Stromal cell of bone marrow (primary cell): ENCODE measurements at regions not wholly inside any gene's neighbourhood (a gene's known extent, or its start where the extent isn't known, plus 50 kb on each side); places are given as distances from the start of the nearest gene placed in this dataset.
"Not testable (repeated sequence)": the region's sequence is repeated elsewhere in the genome, so short reads cannot be mapped to it uniquely, and the experiment has no call there.

Source experiments
- DNase-seq: peaks from one replicate; pipeline ENCODE4 v3.0.0-alpha.2; 2012; ENCODE audit warnings: low read depth

GRCh38 chr10:108684431-108684830, 1238.9 kb downstream of the XPNPEP1 start:
- no peak for DNase-seq

- DNase-seq: no peak
These were observed 1249.6 kb downstream of the XPNPEP1 start for GRCh38 chr10:108673741-108674140.

- DNase-seq: no peak
These were observed 1259.7 kb downstream of the XPNPEP1 start for GRCh38 chr10:108663587-108663986.

GRCh38 chr10:108662975-108663374, 1260.3 kb downstream of the XPNPEP1 start:
- no peak for DNase-seq

DNA sequence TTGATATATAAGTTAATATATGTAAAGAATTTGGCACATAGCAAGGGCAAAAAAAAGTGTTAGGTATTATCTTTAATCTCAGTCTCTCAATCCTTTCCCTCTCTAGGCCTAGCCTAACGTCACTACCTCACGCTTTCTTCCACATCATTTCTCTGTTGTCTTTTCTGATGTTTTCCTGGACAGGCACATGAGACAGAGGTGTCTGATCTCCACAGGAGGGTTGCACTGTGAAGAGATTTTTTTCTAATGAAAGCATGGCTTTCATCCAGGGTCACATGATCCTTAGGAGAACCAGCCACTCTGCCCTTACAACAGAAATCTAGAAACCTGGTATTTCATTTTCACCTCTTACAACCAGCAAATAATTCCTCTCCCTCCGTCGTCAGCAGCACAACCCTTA, 1268.3 kb downstream of the XPNPEP1 start:
- DNase-seq: no peak

- DNase-seq: no peak
These were observed 1269.8 kb downstream of the XPNPEP1 start for GRCh38 chr10:108653531-108653930.

DNA sequence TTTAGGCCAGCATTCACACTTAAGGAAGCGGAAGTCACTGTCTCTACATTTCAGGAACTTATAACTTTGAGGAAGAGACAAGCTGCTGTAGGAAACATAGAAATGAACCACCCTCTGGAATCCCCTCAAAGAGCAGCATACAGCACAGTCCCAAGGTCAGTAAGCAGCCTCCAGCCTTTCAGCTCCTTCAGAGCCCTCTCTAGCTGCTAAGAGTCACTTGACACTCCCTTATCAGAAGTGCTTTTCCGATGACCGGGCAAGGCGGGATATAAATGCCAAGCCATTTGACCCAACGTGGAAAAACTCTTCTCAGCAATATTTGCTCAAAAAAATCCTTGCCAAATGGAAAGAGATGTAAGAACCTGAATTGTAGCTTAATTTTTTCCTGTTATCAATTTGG, 1284.3 kb downstream of the XPNPEP1 start:
- no peak for DNase-seq

DNA sequence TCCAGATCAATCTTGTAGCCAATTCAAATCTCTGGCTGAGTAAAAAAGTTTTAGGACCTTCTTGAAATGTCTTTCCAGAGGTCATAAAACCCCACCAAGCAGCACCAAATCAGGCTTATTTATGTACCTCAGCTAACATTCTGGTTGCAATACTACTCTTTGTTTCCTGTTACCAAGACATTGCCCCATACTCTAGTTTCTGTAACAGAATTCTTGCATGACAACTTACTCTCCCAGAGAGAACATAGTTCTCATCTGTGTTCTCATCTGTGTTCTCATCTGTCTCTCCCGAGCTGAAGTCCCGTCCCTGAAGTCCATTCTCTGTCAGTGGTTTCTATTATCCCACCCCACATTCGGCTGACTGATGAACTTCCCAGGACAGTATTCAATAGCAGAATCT, 1285.1 kb downstream of the XPNPEP1 start:
- no peak for DNase-seq

- DNase-seq: no peak
These were observed 1290.3 kb downstream of the XPNPEP1 start for GRCh38 chr10:108633046-108633445.

DNA sequence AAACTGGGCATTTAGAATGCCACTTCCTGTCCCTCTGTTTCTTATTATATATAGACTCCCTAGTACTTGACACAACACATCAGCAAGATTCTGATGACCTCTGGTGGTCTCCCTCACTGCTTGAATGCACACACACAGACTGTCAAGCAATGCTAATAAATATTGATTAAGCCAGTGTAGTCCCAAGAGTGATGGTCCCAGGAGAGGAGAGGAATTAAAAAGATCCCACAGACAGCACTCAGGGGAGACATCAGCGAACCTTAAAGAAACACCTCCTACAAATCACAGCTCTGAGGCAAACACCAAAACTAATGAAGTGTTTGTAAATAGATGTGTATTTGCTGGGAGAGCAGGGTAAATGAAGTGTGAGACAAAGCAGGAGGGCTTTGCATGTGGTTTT, 1291.2 kb downstream of the XPNPEP1 start:
- DNase-seq: no peak

DNA sequence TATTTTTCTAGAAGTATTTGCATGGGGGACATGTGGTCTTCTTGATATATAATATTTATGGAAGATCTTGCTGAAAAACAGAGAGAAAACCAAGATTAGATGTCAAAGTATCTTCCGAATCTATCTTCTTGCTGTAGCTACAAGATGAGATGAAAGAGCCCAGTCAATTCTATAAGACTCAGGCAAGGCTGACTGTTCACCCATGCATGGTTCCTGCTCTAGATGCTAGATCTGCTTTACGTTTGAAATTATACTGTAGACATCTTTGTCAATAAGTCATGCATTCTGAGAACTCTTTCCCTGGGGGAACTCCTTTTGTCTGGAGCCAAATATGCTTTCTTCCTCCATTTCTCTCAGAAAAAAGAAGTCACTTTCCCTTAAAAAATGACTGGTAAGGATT, 1292.0 kb downstream of the XPNPEP1 start:
- no peak for DNase-seq

GRCh38 chr10:108629834-108630233, 1293.5 kb downstream of the XPNPEP1 start:
- peak; percentile 7 for DNase-seq

- no peak for DNase-seq
These were observed 1299.3 kb downstream of the XPNPEP1 start for GRCh38 chr10:108624052-108624451.

DNA sequence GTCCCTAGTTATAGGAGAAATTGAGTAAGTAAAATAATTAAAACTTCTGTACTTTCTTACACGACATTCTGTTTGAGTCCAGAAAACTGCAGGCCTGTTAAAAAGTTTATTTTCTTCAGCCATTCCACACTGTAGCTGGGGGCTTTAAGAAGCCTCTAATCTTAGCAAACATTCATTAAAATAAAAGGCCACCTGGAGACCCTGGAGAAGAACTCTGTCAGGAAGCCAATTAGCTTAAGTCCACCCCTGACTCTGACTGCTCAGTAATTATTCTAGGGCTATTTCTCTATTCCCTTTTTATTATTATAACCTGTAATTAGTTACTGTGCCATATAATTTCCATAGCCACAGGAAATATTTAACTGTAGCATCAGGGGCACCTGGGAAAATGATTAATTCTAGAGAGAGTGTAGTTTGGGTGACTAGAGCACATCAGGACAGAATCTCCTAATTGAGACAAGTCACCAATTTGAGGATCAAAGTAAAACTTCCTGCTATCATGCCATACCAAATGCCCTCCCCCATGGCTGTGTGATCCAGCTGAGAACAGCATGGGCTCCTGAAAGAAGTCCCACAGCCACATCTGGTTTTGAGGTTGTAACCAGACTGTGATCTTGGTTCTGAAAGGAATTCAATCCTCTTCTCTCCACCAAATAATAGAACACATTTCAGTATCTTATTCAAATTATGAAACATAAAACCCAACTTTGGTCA, 1302.3 kb downstream of the XPNPEP1 start:
- no peak for DNase-seq

GRCh38 chr10:108616559-108617285, 1306.6 kb downstream of the XPNPEP1 start:
- no peak for DNase-seq

DNA sequence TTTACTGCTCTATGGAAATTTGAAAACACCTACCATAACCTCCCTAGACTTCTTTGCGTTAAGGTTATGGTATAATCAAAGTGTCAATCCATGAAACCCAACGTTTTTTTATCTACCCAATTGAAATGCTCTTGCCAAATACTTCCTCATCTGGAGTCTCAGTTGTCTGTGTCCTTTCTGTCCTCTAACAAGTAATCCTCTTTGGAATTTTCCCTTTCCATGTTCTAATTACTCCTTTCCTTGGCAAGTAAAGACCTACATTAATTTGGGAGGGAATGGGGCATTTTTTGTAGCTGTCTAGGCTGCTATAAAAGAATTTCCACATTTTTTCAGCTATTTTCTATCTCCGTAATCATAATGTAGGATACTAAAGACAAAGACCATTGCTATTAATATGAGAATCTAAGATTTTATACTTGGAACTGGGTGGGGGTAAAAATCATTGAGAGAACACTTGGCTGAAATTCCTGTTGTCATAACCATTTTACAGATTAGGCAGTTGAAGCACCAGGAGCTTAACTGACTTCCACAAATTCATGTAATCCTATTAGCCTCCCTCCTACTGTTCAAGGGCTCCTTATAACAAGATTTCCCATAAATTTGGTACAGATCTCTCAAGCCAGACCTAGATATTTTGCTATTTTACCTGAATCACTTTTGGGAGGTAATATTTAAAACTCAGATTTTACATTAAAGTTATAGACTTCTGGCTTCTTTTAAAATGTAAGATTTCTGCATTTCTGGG, 1307.6 kb downstream of the XPNPEP1 start:
- DNase-seq: no peak

GRCh38 chr10:108612485-108612884, 1310.8 kb downstream of the XPNPEP1 start:
- no peak for DNase-seq

DNA sequence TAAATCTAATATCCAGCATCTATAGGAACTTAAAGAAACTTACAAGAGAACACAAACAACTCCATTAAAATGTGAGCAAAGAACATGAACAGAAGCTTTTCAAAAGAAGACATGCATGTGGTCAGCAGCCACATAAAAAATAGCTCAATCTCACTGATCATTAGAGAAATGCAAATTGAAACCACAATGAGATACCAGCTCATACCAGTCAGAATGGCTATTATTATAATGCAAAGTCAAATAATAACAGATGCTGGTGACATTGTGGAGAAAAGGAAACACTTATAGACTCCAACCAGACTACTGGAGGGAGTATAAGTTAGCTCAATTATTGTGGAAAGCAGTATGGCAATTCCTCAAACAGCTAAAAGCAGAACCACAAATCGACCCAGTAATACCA, 1314.5 kb downstream of the XPNPEP1 start:
- no peak for DNase-seq

GRCh38 chr10:108601851-108602250, 1321.5 kb downstream of the XPNPEP1 start:
- DNase-seq: no peak

DNA sequence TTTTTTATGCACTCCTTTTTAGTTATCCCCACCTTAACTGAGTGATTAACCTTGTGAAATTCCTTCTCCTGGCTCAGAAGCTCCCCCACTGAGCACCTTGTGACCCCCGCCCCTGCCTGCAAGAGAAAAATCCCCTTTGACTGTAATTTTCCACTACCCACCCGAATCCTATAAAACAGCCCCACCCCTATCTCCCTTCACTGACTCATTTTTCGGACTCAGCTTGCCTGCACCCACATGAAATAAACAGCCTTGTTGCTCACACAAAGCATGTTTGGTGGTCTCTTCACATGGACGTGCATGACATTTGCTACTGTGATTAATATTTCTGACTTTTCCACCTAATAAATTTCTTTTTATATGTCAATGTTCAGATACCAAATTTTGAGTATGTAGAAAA, 1322.8 kb downstream of the XPNPEP1 start:
- not testable (repeated sequence) for DNase-seq

DNA sequence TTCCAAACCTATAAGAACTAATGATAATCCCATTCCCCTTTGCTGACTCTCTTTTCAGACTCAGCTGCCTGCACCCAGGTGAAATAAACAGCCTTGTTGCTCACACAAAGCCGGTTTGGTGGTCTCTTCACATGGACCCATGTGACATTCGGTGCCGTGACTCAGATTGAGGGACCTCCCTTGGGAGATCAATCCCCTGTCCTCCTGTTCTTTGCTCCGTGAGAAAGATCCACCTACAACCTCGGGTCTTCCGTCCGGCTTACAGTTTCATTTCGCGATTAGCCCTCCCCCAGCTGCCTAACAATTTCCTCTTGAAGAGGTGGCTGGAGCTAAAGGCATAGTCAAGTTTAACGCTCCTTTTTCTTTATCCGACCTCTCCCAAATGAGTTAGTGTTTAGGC, 1324.0 kb downstream of the XPNPEP1 start:
- DNase-seq: not testable (repeated sequence)

- no peak for DNase-seq
These were observed 1324.5 kb downstream of the XPNPEP1 start for GRCh38 chr10:108598831-108599230.

DNA sequence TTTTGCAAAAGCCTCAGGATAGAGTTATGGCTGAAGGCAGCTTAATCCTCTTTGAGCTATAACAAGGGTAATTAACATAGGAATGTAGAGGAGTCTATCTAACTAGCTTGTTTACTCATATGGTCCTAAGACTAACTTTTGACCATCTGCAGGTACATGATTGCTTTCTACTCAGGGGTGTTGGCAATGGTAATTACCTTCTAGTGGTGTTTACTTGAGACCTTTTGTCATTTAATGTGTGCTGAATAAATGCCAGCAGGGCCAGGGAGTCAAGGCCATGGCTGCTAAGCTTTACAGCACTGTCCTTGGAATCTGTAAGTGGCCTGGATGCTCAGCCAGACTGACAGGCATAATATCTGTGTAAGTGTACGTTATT, 1325.0 kb downstream of the XPNPEP1 start:
- DNase-seq: no peak
